ENCODE measurements at regions not wholly inside any gene's neighbourhood (a gene's known extent, or its start where the extent isn't known, plus 50 kb on each side); places are given as distances from the start of the nearest gene placed in this dataset.
"Not testable (repeated sequence)": the region's sequence is repeated elsewhere in the genome, so short reads cannot be mapped to it uniquely, and the experiment has no call there.

DNA sequence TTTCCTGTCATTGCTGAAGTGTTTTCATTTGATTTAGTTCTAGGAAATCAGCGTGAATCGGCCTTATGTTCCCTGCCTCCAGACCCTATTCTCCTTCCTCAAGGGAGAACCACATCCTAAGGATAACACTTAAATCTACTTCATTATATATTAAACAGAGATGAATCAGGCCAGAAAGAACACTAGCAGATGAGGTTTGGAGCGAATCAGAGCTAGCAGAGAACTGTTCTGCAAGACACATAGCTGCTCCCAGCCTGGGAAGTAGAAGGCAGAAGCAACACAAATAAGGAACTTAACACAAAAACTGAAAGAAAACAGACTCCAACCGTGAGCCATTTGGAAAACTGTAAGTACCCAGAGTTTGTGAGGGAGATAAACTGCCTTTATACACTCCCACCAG lies 718.2 kb downstream of the SEMA5A start:
- no peak overlapping the region for H3K9ac ChIP-seq (ENCODE audit: low read length)
- no peaks in the 10 kb centered on the region for H3K27me3 ChIP-seq (ENCODE audit: control insufficient read depth, insufficient read depth, low read length)
- peaks cover 9% of the 10 kb centered on the region for H3K4me1 ChIP-seq (ENCODE audit: control insufficient read depth, insufficient read depth, low read length)
- no peaks in the 10 kb centered on the region for H3K9me3 ChIP-seq (ENCODE audit: control insufficient read depth, low read length)
- H3K36me3 ChIP-seq (ENCODE audit: control insufficient read depth, insufficient read depth, low read length): no peaks in the 10 kb centered on the region
- H3K4me3 ChIP-seq (ENCODE audit: low read length): no peak overlapping the region

DNA sequence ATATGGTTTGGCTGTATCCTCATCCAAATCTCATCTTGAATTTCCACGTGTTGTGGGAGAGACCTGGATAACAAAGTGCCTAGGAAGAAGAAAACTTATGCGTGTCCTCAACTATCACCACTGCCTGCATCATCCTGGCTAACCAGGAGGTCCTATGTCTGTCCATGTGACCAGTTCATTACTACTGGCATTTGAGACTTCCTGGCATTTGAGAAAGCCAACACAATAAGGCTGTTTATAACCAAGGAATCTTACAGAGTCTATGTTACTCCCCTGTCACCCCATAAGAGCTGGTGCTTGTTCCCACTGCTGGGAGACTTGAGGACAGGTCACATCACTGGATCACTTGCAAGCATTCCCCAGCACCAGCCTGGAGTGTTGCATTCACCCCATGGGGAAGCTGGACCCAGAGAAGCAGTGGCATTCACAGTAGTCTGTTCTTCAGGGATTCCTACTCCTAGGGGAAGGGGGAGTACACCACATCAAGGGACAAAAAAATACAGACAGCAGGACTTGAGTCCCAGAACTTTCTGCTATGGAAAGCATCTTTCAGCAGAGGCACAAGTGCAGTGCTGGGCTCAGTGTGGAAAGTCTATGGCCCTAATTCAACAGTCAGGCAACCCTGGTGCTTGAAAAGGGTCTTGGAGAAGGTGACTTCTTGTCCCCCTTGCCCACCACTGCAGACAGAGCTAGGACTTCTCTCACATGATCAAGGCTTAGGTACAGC lies 717.1 kb downstream of the SEMA5A start:
- Histone ChIP-seq H3K36me3 (ENCODE audit: control insufficient read depth, insufficient read depth, low read length) (no peaks in the 10 kb centered on the region), H3K27me3 (ENCODE audit: control insufficient read depth, insufficient read depth, low read length) (no peaks in the 10 kb centered on the region), H3K9ac (ENCODE audit: low read length) (no peak overlapping the region), H3K9me3 (ENCODE audit: control insufficient read depth, low read length) (no peaks in the 10 kb centered on the region), H3K4me3 (ENCODE audit: low read length) (no peak overlapping the region), H3K4me1 (ENCODE audit: control insufficient read depth, insufficient read depth, low read length) (peaks cover 9% of the 10 kb centered on the region)

DNA sequence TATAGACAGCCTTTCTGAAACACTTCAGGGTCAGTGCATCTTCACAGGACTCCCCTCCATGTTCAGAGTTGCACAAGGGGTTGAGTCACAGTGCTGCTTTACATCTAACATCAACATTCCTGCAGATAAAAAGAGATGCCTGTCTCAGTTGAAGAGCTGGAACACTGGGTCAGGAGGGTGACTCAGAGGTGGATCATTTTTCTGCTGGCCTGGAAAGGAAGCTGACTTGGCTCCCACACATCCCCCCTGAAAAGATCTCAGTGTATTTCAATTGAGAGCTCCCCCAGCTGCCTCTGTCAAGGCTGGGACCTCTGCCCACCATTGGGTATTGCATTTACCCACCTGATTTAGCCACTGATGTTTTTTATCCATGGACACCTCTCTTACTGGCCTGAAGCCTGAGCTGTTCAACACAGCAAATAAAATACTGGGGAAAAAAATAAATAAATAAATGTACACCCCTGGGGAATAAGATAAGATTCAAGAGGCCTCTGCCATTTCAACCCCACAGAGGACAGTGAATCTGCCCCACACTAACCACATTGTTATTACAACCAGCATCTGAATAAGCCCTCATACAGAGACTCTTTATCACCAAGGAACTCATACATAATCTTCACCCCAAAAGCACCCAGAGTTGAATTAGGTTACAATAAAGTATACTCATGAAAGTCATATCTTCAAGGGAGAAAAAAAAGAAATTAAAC lies 716.4 kb downstream of the SEMA5A start:
- no peak overlapping the region for H3K9ac ChIP-seq (ENCODE audit: low read length)
- H3K4me3 ChIP-seq (ENCODE audit: low read length): no peak overlapping the region
- no peaks in the 10 kb centered on the region for H3K36me3 ChIP-seq (ENCODE audit: control insufficient read depth, insufficient read depth, low read length)
- peaks cover 9% of the 10 kb centered on the region for H3K4me1 ChIP-seq (ENCODE audit: control insufficient read depth, insufficient read depth, low read length)
- H3K27me3 ChIP-seq (ENCODE audit: control insufficient read depth, insufficient read depth, low read length): no peaks in the 10 kb centered on the region
- no peaks in the 10 kb centered on the region for H3K9me3 ChIP-seq (ENCODE audit: control insufficient read depth, low read length)

DNA sequence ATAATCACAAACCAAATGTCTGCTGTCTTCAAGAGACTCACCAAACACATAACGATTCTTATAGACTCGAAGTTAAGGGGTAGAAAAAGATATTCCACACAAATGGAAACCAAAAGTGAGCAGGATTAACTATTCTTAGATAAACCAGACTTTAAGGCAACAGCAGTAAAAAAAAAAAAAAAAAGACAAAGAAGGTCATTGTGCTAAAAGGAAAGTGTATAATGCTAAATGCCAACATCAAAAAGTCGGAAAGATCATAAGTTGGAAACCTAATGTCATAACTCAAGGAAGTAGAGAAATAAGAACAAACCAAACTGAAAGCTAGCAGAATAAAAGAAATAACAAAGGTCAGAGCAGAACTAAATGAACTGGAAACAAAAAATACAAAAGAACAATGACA lies 714.6 kb downstream of the SEMA5A start:
- Histone ChIP-seq H3K36me3 (ENCODE audit: control insufficient read depth, insufficient read depth, low read length) (no peaks in the 10 kb centered on the region), H3K4me3 (ENCODE audit: low read length) (no peak overlapping the region), H3K27me3 (ENCODE audit: control insufficient read depth, insufficient read depth, low read length) (no peaks in the 10 kb centered on the region), H3K4me1 (ENCODE audit: control insufficient read depth, insufficient read depth, low read length) (peaks cover 9% of the 10 kb centered on the region), H3K9me3 (ENCODE audit: control insufficient read depth, low read length) (no peaks in the 10 kb centered on the region), H3K9ac (ENCODE audit: low read length) (no peak overlapping the region)

DNA sequence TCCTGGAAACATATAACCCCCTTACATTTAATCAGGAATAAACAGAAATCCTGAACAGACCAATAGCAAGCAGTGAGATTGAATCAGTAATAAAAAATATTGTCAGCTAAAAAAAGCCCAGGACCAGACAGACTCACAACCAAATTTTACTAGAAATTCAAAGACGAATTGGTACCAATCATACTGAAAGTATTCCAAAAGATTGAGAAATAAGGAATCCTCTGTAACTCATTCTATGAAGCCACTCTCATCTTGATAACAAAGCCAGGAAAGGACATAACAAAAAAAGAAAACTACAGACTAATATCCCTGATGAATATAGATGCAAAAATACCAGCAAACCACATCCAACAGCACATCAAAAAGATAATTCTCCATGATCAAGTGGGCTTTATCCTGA lies 714.0 kb downstream of the SEMA5A start:
- Histone ChIP-seq H3K36me3 (ENCODE audit: control insufficient read depth, insufficient read depth, low read length) (no peaks in the 10 kb centered on the region), H3K27me3 (ENCODE audit: control insufficient read depth, insufficient read depth, low read length) (no peaks in the 10 kb centered on the region), H3K4me3 (ENCODE audit: low read length) (no peak overlapping the region), H3K9ac (ENCODE audit: low read length) (no peak overlapping the region), H3K4me1 (ENCODE audit: control insufficient read depth, insufficient read depth, low read length) (peaks cover 9% of the 10 kb centered on the region), H3K9me3 (ENCODE audit: control insufficient read depth, low read length) (no peaks in the 10 kb centered on the region)

DNA sequence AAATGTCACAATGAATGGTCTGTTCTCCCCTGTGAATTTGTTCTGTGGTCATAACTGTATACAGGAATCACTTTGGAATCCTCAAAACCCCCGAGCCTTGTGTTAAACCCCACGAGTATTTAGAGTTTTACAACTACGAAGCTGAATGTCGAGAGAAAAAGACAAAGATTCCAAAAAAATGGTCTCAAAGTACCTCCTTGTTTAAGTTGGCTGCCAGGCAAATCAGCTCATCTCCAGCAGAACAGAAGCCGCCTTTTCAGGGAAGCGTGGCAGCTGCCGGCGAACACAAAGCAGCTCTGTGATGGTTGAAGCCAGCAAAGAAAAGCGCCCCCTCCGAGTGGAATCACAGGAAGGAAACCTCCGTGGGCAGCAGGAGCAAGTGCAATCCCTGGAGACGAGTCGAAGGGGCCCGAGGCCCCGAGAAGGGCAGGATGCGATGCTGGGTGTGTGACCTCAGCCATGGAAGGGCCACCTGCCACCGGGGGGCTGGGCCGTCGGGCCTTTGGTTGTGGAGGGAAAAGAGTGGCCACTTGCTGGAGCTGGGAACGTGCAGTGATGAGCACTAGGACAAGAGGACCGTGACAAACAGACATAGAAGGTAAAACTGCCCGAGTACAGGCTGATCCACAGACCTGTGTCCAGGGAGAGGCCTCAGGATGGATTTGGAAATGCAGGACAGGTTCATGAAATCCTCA lies 706.4 kb downstream of the SEMA5A start:
- Histone ChIP-seq H3K27me3 (ENCODE audit: control insufficient read depth, insufficient read depth, low read length) (no peaks in the 10 kb centered on the region), H3K4me1 (ENCODE audit: control insufficient read depth, insufficient read depth, low read length) (no peaks in the 10 kb centered on the region), H3K9ac (ENCODE audit: low read length) (no peak overlapping the region), H3K36me3 (ENCODE audit: control insufficient read depth, insufficient read depth, low read length) (no peaks in the 10 kb centered on the region), H3K9me3 (ENCODE audit: control insufficient read depth, low read length) (no peaks in the 10 kb centered on the region), H3K4me3 (ENCODE audit: low read length) (no peak overlapping the region)

DNA sequence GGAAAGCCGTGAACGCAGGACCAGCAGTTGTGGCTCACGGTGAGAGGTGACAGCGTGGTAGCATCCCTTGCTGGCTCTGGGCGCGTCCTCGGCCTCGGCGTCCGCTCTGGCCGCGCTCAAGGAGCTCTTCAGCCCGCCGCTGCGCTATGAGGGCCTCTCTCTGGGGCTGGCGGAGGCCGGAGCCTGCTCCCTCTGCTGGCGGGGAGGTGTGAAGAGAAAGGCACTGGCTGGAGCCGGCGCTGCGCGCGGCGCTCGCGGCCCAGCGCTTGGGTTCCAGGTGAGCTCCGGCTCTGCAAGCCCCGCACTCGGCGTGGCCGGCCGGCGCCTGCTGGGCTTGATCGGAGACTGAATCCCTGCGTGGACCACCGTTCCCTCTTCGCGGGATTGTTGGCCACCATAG lies 705.6 kb downstream of the SEMA5A start:
- Histone ChIP-seq H3K4me3 (ENCODE audit: low read length) (no peak overlapping the region), H3K9ac (ENCODE audit: low read length) (no peak overlapping the region), H3K36me3 (ENCODE audit: control insufficient read depth, insufficient read depth, low read length) (no peaks in the 10 kb centered on the region), H3K4me1 (ENCODE audit: control insufficient read depth, insufficient read depth, low read length) (no peaks in the 10 kb centered on the region), H3K9me3 (ENCODE audit: control insufficient read depth, low read length) (no peaks in the 10 kb centered on the region), H3K27me3 (ENCODE audit: control insufficient read depth, insufficient read depth, low read length) (no peaks in the 10 kb centered on the region)

DNA sequence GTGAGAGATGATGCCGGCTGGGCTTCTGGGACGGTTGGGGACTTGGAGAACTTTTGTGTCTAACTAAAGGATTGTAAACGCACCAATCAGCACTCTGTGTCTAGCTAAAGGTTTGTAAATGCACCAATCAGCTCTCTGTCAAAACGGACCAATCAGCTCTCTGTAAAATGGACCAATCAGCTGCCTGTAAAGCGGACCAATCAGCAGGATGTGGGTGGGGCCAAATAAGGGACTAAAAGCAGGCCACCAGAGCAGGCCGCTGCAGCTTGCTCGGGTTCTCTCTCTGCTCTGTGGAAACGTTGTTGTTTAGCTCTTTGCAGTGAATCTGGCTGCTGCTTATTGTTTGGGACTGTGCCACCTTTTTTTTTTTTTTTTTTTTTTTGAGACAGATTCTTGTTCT lies 705.1 kb downstream of the SEMA5A start:
- not testable (repeated sequence) for H3K27me3 ChIP-seq (ENCODE audit: control insufficient read depth, insufficient read depth, low read length); H3K9ac ChIP-seq (ENCODE audit: low read length); H3K9me3 ChIP-seq (ENCODE audit: control insufficient read depth, low read length); H3K36me3 ChIP-seq (ENCODE audit: control insufficient read depth, insufficient read depth, low read length); H3K4me3 ChIP-seq (ENCODE audit: low read length); H3K4me1 ChIP-seq (ENCODE audit: control insufficient read depth, insufficient read depth, low read length)

DNA sequence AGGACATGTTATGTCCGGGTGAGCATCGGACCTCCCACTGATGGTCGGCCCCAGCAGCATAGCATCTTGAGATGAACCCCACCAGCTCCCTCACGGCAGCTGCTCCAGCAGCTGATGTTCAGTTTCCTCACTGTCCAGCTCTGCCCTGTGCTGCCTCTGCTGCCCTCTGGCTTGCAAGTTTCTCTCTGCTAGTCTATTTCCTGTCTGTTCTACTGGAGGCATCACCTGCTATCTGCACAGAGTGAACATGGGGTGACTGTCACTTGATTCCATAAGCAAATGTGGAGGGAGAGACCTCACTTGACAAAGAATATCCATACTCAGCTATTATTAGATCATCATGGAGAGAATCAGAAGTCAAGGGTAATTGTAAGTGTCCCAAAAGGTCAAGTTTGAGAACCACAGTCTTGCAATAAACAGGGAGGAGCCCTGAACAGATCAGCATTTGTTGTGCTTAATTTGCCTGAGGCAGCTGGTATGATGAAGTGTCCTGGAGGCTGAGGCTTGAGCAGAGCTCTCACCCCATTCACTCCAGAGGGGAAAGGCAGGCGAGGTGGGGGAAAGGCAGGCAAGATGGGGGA lies 702.8 kb downstream of the SEMA5A start:
- Histone ChIP-seq H3K27me3 (ENCODE audit: control insufficient read depth, insufficient read depth, low read length) (no peaks in the 10 kb centered on the region), H3K9ac (ENCODE audit: low read length) (no peak overlapping the region), H3K36me3 (ENCODE audit: control insufficient read depth, insufficient read depth, low read length) (no peaks in the 10 kb centered on the region), H3K4me1 (ENCODE audit: control insufficient read depth, insufficient read depth, low read length) (no peaks in the 10 kb centered on the region), H3K4me3 (ENCODE audit: low read length) (no peak overlapping the region), H3K9me3 (ENCODE audit: control insufficient read depth, low read length) (no peaks in the 10 kb centered on the region)

DNA sequence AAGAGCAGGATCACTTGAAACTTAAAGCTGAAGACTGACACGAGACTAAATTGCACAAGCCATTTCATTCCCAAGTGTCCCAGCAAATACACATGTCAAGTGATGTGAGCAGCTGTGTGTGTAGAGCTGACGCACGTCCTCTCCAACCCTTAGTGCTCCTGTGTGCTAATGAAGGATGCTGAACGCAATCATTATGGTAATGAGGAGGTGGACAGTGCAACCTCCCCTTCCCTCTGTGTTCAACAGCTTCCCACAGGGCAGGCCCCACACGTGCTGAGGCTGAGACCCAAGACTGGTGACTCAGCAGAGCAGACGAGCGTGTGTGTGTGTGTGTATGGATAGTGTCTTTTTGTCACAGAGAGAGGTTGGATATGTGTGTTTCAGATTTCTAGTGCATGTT lies 702.1 kb downstream of the SEMA5A start:
- no peak overlapping the region for H3K4me3 ChIP-seq (ENCODE audit: low read length)
- H3K27me3 ChIP-seq (ENCODE audit: control insufficient read depth, insufficient read depth, low read length): no peaks in the 10 kb centered on the region
- H3K9me3 ChIP-seq (ENCODE audit: control insufficient read depth, low read length): no peaks in the 10 kb centered on the region
- H3K36me3 ChIP-seq (ENCODE audit: control insufficient read depth, insufficient read depth, low read length): no peaks in the 10 kb centered on the region
- no peak overlapping the region for H3K9ac ChIP-seq (ENCODE audit: low read length)
- no peaks in the 10 kb centered on the region for H3K4me1 ChIP-seq (ENCODE audit: control insufficient read depth, insufficient read depth, low read length)

DNA sequence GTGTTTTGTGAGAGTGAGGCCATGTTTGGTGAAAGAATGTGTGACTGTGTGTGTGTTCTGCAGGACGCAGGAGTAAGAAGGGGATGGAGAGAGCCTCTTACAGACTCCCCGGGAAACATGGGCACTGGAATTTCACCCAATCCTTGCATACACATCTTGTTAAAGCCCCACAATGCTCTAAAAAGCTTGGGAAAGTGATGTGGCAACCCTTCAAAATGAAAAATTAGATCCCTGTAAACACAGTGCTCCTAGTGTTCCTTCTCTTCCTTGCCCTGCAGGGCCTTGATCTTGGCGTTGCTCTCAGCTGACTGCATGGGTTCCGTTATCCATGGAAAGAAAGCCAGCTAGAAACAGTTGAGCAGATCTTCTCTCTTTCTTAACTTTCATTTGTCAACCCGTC lies 701.7 kb downstream of the SEMA5A start:
- Histone ChIP-seq H3K36me3 (ENCODE audit: control insufficient read depth, insufficient read depth, low read length) (no peaks in the 10 kb centered on the region), H3K27me3 (ENCODE audit: control insufficient read depth, insufficient read depth, low read length) (no peaks in the 10 kb centered on the region), H3K9ac (ENCODE audit: low read length) (no peak overlapping the region), H3K4me3 (ENCODE audit: low read length) (no peak overlapping the region), H3K9me3 (ENCODE audit: control insufficient read depth, low read length) (no peaks in the 10 kb centered on the region), H3K4me1 (ENCODE audit: control insufficient read depth, insufficient read depth, low read length) (no peaks in the 10 kb centered on the region)

DNA sequence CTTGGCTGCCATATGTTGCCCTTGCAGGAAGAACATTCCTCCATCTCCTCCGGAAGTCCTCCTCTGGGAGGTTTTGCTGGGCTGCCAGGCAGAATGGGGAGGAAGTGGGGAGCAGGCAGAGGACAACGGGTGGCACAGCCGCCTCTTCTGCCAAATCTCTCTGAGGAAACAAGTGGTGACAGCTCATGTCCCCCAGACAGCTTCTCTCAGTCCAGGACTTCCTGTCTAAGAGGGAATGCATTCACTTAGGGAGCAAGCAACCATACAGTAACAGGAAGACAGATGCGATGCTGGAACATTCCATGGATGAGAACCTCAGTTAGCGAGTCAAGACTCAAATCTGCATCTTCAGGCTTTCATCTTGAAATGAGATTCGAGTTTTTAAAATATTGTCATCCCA lies 701.0 kb downstream of the SEMA5A start:
- Histone ChIP-seq H3K36me3 (ENCODE audit: control insufficient read depth, insufficient read depth, low read length) (no peaks in the 10 kb centered on the region), H3K4me1 (ENCODE audit: control insufficient read depth, insufficient read depth, low read length) (no peaks in the 10 kb centered on the region), H3K9ac (ENCODE audit: low read length) (no peak overlapping the region), H3K4me3 (ENCODE audit: low read length) (no peak overlapping the region), H3K9me3 (ENCODE audit: control insufficient read depth, low read length) (no peaks in the 10 kb centered on the region), H3K27me3 (ENCODE audit: control insufficient read depth, insufficient read depth, low read length) (no peaks in the 10 kb centered on the region)
